Sigmoid colon (tissue), 6 donors: ENCODE measurements at regions not wholly inside any gene's neighbourhood (a gene's known extent, or its start where the extent isn't known, plus 50 kb on each side); places are given as distances from the start of the nearest gene placed in this dataset.

ENCODE experiments used
- DNase-seq: peaks from one replicate; pipeline ENCODE4 v3.0.0-alpha.2; 2019
- H3K27ac ChIP-seq, 4 donors: fragments of 200-600 bp; sonication (generic); one replicate each; pipeline ENCODE4 v1.5.1; 2016 to 2019; ENCODE audit warnings: mild to moderate bottlenecking in 1 of 4
- H3K27me3 ChIP-seq, 3 donors: fragments of 200-600 bp; sonication (generic); one replicate each; pipeline ENCODE4 v1.5.1; 2019; ENCODE audit warnings: mild to moderate bottlenecking in 1 of 3
- H3K36me3 ChIP-seq, 4 donors: fragments of 200-600 bp; sonication (generic); one replicate each; pipeline ENCODE4 v1.5.1; 2016 to 2019
- H3K4me1 ChIP-seq, 4 donors: fragments of 200-600 bp; sonication (generic); one replicate each; pipeline ENCODE4 v1.5.1; 2017 to 2019
- H3K4me3 ChIP-seq, 4 donors: fragments of 200-600 bp; sonication (generic); one replicate each; pipeline ENCODE4 v1.5.1; 2017 to 2019; ENCODE audit warnings: mild to moderate bottlenecking in 2 of 4, moderate library complexity in 1 of 4
- H3K9me3 ChIP-seq, 4 donors: fragments of 200-600 bp in 3 of 4; sonication (generic) in 3 of 4; one replicate each; pipeline versions ENCODE4 v1.5.1 to v1.6.1; 2013 to 2019
- EP300 ChIP-seq, 4 donors: sonication (generic); formaldehyde crosslinking; IDR thresholded peaks; one replicate each; pipeline ENCODE4 v1.6.1; 2017; ENCODE audit warnings: antibody characterized with exemption in 4 of 4
- POLR2A ChIP-seq, 2 donors: fragments of 450-650 bp; IDR thresholded peaks; one replicate each; pipeline ENCODE4 v1.6.1; 2016; ENCODE audit warnings: antibody characterized with exemption in 2 of 2, mild to moderate bottlenecking in 2 of 2, moderate library complexity in 2 of 2
- POLR2AphosphoS5 ChIP-seq, 4 donors: sonication (generic); formaldehyde crosslinking; IDR thresholded peaks; one replicate each; pipeline ENCODE4 v1.6.1; 2017; ENCODE audit warnings: antibody characterized with exemption in 4 of 4
- WGBS, 2 donors: extraction: QIAGEN DNeasy Blood & Tissue Kit; methylation state at CpG; one replicate each; pipeline ENCODE4 v1.1.7; 2013; 5-methylcytosine and 5-hydroxymethylcytosine counted together
- intact Hi-C: fragments of 100-400 bp; cut with DNase I; formaldehyde crosslinking; loops from one replicate; pipeline ENCODE4 v1.15.1; 2023
- TF ChIP-seq, protein P1 (sequence below), 4 experiments: fragments of 450-650 bp in 3 of 4; fragments of 200-600 bp in 1 of 4; IDR thresholded peaks; one replicate each; pipeline ENCODE4 v1.5.1; 2016 to 2019; ENCODE audit warnings: antibody characterized with exemption in 4 of 4, mild to moderate bottlenecking in 3 of 4, moderate library complexity in 2 of 4
- donor health status: healthy with polysubstance abuse.
- donor health status: healthy.

DNA sequence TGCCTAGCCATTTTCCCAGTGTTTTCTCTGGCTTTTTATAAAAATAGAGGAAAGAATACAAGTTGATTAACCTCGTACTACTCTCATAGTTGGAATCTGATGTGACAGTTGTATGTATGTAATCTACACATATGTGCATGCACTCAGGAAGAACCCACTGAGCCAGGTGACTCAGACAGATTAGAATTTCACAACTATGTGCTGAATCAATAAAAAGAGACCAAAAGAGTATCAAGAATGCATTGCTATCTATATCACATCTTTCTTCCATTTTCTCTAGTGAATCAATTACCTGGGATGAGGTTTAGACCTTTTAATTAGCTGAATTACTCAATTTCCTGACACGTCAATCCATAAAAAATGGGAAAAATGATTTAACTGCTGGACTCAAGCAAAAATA is 319.3 kb upstream of the ATP10A start:
- Histone ChIP-seq H3K36me3 (no peaks in the 10 kb centered on the region), H3K27me3 (no peaks in the 10 kb centered on the region), H3K27ac (no peak overlapping the region), H3K4me1 (no peaks in the 10 kb centered on the region), H3K4me3 (no peak overlapping the region), H3K9me3 (no peaks in the 10 kb centered on the region)
- TF ChIP-seq POLR2AphosphoS5 (IDR thresholded peaks at IDR 0.05) (no peak), EP300 (IDR thresholded peaks at IDR 0.05) (no peak), POLR2A (IDR thresholded peaks at IDR 0.05) (no peak)
- TF ChIP-seq, protein P1, sequence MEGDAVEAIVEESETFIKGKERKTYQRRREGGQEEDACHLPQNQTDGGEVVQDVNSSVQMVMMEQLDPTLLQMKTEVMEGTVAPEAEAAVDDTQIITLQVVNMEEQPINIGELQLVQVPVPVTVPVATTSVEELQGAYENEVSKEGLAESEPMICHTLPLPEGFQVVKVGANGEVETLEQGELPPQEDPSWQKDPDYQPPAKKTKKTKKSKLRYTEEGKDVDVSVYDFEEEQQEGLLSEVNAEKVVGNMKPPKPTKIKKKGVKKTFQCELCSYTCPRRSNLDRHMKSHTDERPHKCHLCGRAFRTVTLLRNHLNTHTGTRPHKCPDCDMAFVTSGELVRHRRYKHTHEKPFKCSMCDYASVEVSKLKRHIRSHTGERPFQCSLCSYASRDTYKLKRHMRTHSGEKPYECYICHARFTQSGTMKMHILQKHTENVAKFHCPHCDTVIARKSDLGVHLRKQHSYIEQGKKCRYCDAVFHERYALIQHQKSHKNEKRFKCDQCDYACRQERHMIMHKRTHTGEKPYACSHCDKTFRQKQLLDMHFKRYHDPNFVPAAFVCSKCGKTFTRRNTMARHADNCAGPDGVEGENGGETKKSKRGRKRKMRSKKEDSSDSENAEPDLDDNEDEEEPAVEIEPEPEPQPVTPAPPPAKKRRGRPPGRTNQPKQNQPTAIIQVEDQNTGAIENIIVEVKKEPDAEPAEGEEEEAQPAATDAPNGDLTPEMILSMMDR (IDR thresholded peaks at IDR 0.05): no peak
- no peak for DNase-seq
- intact Hi-C loops: no loop called here
- WGBS, 2 donors: 78 to 79% methylated on average over 2 of the region's 2 CpGs

DNA sequence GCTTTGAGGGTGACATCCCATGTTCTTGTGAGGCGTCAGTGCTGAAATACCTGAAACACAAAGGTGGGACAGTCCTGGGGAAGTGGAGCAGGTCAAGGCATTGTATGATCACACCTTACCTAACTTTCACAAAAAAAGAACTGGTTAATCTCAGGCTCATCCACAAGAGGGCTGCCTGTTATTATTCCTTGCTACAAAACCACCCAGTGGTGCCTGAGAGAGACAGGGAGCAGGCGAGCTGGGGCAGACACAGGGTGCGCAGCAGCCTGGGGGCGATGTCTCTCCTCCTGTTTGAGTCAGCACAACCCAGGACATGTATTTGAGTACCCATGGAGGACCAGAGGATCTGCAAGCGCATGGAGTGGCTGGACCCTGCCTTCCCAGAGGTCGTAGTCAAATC is 316.8 kb upstream of the ATP10A start:
- Histone ChIP-seq H3K9me3 (no peaks in the 10 kb centered on the region), H3K4me3 (no peak overlapping the region), H3K27ac (no peak overlapping the region), H3K27me3 (no peaks in the 10 kb centered on the region), H3K36me3 (no peaks in the 10 kb centered on the region), H3K4me1 (no peaks in the 10 kb centered on the region)
- DNase-seq: no peak
- TF ChIP-seq, protein P1 (IDR thresholded peaks at IDR 0.05): no peak
- no peak for TF ChIP-seq POLR2A (IDR thresholded peaks at IDR 0.05)
- TF ChIP-seq POLR2AphosphoS5 (IDR thresholded peaks at IDR 0.05): no peak
- no peak for TF ChIP-seq EP300 (IDR thresholded peaks at IDR 0.05)
- 49 to 58% methylated on average over 6 of the region's 6 CpGs for WGBS, 2 donors
- intact Hi-C loops: no loop called here

DNA sequence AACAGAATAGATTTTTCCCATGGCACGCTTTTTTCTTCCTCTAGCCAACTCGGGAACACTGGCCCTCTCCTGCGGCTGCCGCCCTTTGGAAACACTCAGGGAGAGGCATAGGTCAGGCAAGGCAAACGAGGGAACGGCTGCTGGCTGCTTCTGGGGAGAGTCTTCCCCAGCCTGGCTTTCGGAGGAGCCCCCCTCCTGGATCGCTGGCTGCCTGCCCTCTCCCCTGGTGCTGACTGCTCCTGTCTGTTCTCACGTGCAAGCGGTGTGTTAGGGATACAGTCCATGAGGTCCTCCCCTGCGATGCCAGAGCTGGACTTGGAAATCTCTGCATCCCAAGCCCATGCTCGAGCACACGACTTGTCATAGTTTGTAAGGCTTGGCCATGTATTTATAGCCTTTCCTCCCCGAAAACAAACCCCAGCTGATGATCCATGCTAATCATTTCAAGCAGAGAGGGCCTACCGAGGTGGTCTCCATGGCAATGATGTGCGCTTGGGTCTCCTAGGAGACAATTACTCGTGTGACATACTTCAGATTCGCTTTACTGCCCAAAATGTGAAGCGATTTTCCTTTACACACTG is 315.6 kb upstream of the ATP10A start:
- no peaks in the 10 kb centered on the region for H3K4me1 ChIP-seq
- TF ChIP-seq, protein P1 (IDR thresholded peaks at IDR 0.05): no peak
- TF ChIP-seq POLR2AphosphoS5 (IDR thresholded peaks at IDR 0.05) (no peak), POLR2A (IDR thresholded peaks at IDR 0.05) (no peak), EP300 (IDR thresholded peaks at IDR 0.05) (no peak)
- 69 to 74% methylated on average over 19 of the region's 19 CpGs for whole genome bisulfite sequencing, 2 donors
- no peaks in the 10 kb centered on the region for H3K9me3 ChIP-seq
- H3K27me3 ChIP-seq: no peaks in the 10 kb centered on the region
- DNase-seq: no peak
- no peak overlapping the region for H3K27ac ChIP-seq
- H3K36me3 ChIP-seq: no peaks in the 10 kb centered on the region
- intact Hi-C loops: no loop called here
- H3K4me3 ChIP-seq: no peak overlapping the region

DNA sequence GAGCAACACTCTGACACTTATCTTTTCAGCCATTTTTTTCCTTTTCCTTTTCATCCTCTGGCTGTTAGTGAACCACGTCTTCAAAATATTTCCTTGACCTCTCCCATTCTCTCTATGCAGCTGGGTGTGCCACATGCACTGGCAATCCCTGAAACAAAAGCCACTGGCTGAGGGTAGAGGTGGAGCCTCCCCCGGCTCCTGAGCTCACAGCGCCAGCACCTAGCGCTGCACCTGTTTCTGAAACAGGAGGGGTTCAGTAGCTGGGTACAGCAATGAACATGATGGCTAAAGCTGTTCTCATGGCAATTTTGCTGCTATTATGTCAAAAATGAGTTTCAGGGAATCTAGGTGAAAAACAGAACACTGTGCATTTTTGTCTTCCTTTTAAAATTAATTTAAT is 314.7 kb upstream of the ATP10A start:
- intact Hi-C loops: no loop called here
- TF ChIP-seq, protein P1 (IDR thresholded peaks at IDR 0.05): no peak
- TF ChIP-seq POLR2A (IDR thresholded peaks at IDR 0.05) (no peak), POLR2AphosphoS5 (IDR thresholded peaks at IDR 0.05) (no peak), EP300 (IDR thresholded peaks at IDR 0.05) (no peak)

DNA sequence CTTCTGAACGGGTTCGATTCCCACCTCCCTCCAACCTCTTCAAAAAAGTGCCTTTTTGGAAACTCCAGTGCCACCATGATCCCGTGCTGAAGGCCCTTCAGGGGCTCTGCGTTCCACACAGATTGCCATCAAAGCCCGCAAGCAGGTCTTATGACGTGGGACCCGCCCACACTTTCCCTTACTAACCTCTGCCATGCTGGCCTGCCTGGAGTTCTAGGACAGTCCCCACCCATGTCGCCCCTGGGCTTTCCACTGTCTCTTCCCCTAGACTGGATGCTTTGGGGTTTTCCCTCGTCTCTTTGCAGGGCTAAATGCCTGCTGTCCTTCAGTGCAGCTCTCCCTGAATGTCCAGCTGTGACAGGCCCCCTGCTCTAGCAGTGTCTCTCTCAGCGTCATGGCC is 313.7 kb upstream of the ATP10A start:
- H3K4me1 ChIP-seq: no peaks in the 10 kb centered on the region
- no peaks in the 10 kb centered on the region for H3K27me3 ChIP-seq
- H3K27ac ChIP-seq: no peak overlapping the region
- intact Hi-C loops: no loop called here
- 61 to 77% methylated on average over 10 of the region's 10 CpGs for WGBS, 2 donors
- no peaks in the 10 kb centered on the region for H3K9me3 ChIP-seq
- H3K4me3 ChIP-seq: no peak overlapping the region
- no peak for TF ChIP-seq POLR2A (IDR thresholded peaks at IDR 0.05)
- no peak for TF ChIP-seq EP300 (IDR thresholded peaks at IDR 0.05)
- TF ChIP-seq POLR2AphosphoS5 (IDR thresholded peaks at IDR 0.05): no peak
- TF ChIP-seq, protein P1 (IDR thresholded peaks at IDR 0.05): no peak
- no peak for DNase-seq
- H3K36me3 ChIP-seq: no peaks in the 10 kb centered on the region

More for the DNA sequence above, 314.7 kb upstream of the ATP10A start:
- H3K4me1 ChIP-seq: no peaks in the 10 kb centered on the region
- no peaks in the 10 kb centered on the region for H3K36me3 ChIP-seq
- H3K27me3 ChIP-seq: no peaks in the 10 kb centered on the region
- H3K4me3 ChIP-seq: no peak overlapping the region
- H3K27ac ChIP-seq: no peak overlapping the region
- no peak for DNase-seq
- H3K9me3 ChIP-seq: no peaks in the 10 kb centered on the region
- WGBS, 2 donors: 66 to 80% methylated on average over 4 of the region's 4 CpGs
